CD14-positive monocyte (primary cell): ENCODE measurements at regions not wholly inside any gene's neighbourhood (a gene's known extent, or its start where the extent isn't known, plus 50 kb on each side); places are given as distances from the start of the nearest gene placed in this dataset.
A peak's percentile ranks its signal among the peaks of the same experiment; 100 is the strongest.

Experiments used
- DNase-seq, 3 donors: peaks; one replicate each; pipeline ENCODE4 v3.0.0-alpha.2; 2011 to 2022
- H2AFZ ChIP-seq: 2 replicates; pipeline ENCODE4 v1.6.0; 2012; ENCODE audit warnings: mild to moderate bottlenecking, low read depth, low read length, inconsistent platforms; ENCODE audit not compliant: insufficient read depth, poor library complexity, severe bottlenecking
- H3K27ac ChIP-seq, 2 donors: 1 replicate in 1 of 2; 2 replicates in 1 of 2; pipeline ENCODE4 v1.5.1; 2012 to 2013; ENCODE audit warnings: low read length in 2 of 2, control low read depth in 1 of 2, inconsistent platforms in 1 of 2, low read depth in 1 of 2, mild to moderate bottlenecking in 1 of 2
- H3K27me3 ChIP-seq, 2 donors: one replicate each; pipeline versions ENCODE4 v1.6.0 to v1.6.1; 2011 to 2013; ENCODE audit warnings: low read length in 2 of 2; ENCODE audit not compliant: control insufficient read depth in 2 of 2, insufficient read depth in 2 of 2
- H3K36me3 ChIP-seq, 2 donors: replicated peaks in 1 of 2; 1 replicate in 1 of 2; 2 replicates in 1 of 2; pipeline versions ENCODE4 v1.5.1 to v1.6.1; 2012 to 2013; ENCODE audit warnings: low read length in 2 of 2, control low read depth in 1 of 2, inconsistent platforms in 1 of 2, mild to moderate bottlenecking in 1 of 2; ENCODE audit not compliant: insufficient read depth in 2 of 2, control insufficient read depth in 1 of 2
- H3K4me1 ChIP-seq, 2 donors: 1 replicate in 1 of 2; 2 replicates in 1 of 2; pipeline versions ENCODE4 v1.5.1 to v1.6.1; 2012 to 2013; ENCODE audit warnings: low read length in 2 of 2, control low read depth in 1 of 2, inconsistent platforms in 1 of 2, mild to moderate bottlenecking in 1 of 2, moderate library complexity in 1 of 2; ENCODE audit not compliant: insufficient read depth in 2 of 2, control insufficient read depth in 1 of 2
- H3K4me2 ChIP-seq: replicated peaks from 2 replicates; pipeline ENCODE3; 2012; ENCODE audit warnings: low read length, moderate library complexity, mild to moderate bottlenecking; ENCODE audit not compliant: poor library complexity, severe bottlenecking; ENCODE audit errors: extremely low read depth
- H3K4me3 ChIP-seq, 3 experiments: fragments of 200-600 bp in 1 of 3; sonication (generic) in 1 of 3; replicated peaks in 1 of 3; 1 replicate in 2 of 3; 2 replicates in 1 of 3; pipeline ENCODE4 v1.5.1; 2011 to 2013; ENCODE audit warnings: low read length in 3 of 3, mild to moderate bottlenecking in 3 of 3, control low read depth in 2 of 3, low read depth in 2 of 3, inconsistent platforms in 1 of 3, moderate library complexity in 1 of 3
- H3K79me2 ChIP-seq: 2 replicates; pipeline ENCODE4 v1.6.0; 2012; ENCODE audit warnings: mild to moderate bottlenecking, control low read depth, inconsistent platforms, low read length, moderate library complexity; ENCODE audit not compliant: insufficient read depth
- H3K9ac ChIP-seq: 2 replicates; pipeline ENCODE4 v1.6.0; 2017; ENCODE audit warnings: low read length, mild to moderate bottlenecking; ENCODE audit not compliant: insufficient read depth, poor library complexity, severe bottlenecking
- H3K9me3 ChIP-seq, 2 donors: replicated peaks in 1 of 2; 1 replicate in 1 of 2; 2 replicates in 1 of 2; pipeline versions ENCODE4 v1.5.1 to v1.6.1; 2012 to 2013; ENCODE audit warnings: low read length in 2 of 2, control low read depth in 1 of 2; ENCODE audit not compliant: control insufficient read depth in 1 of 2, insufficient read depth in 1 of 2
- H4K20me1 ChIP-seq: 2 replicates; pipeline ENCODE4 v1.6.0; 2012; ENCODE audit warnings: mild to moderate bottlenecking, low read length, control low read depth, moderate library complexity; ENCODE audit not compliant: insufficient read depth
- H3K27ac Mint-ChIP-seq, 7 donors: one replicate each; pipeline ENCODE4 v1.8.0; 2020; ENCODE audit warnings: mild to moderate bottlenecking in 7 of 7, mixed read lengths in 7 of 7, moderate library complexity in 6 of 7, inconsistent platforms in 2 of 7
- H3K27me3 Mint-ChIP-seq, 3 donors: one replicate each; pipeline ENCODE4 v1.8.0; 2021 to 2022; ENCODE audit warnings: low read depth in 3 of 3, mild to moderate bottlenecking in 3 of 3, mixed read lengths in 3 of 3, moderate library complexity in 3 of 3, inconsistent platforms in 1 of 3
- H3K36me3 Mint-ChIP-seq, 2 donors: one replicate each; pipeline ENCODE4 v1.8.0; 2020; ENCODE audit warnings: mixed read lengths in 2 of 2, inconsistent platforms in 1 of 2, mild to moderate bottlenecking in 1 of 2
- H3K4me1 Mint-ChIP-seq: one replicate; pipeline ENCODE4 v1.8.0; 2020; ENCODE audit warnings: mild to moderate bottlenecking, mixed read lengths
- H3K4me3 Mint-ChIP-seq, 2 donors: one replicate each; pipeline ENCODE4 v1.8.0; 2020; ENCODE audit warnings: mild to moderate bottlenecking in 2 of 2, mixed read lengths in 2 of 2, moderate library complexity in 1 of 2
- H3K9me3 Mint-ChIP-seq, 7 donors: one replicate each; pipeline ENCODE4 v1.8.0; 2020 to 2022; ENCODE audit warnings: mixed read lengths in 7 of 7, mild to moderate bottlenecking in 6 of 7, moderate library complexity in 6 of 7, inconsistent platforms in 2 of 7
- CTCF ChIP-seq: fragments of 200-600 bp; IDR thresholded peaks from one replicate; pipeline ENCODE4 v1.8.0; 2022; ENCODE audit warnings: antibody characterized with exemption, mild to moderate bottlenecking
- WGBS: methylation state at CpG from one replicate; pipeline ENCODE4 v1.1.5; 2013; ENCODE audit warnings: missing lambda C conversion rate; ENCODE audit not compliant: insufficient coverage; 5-methylcytosine and 5-hydroxymethylcytosine counted together
- intact Hi-C, 2 donors: fragments of 100-400 bp; cut with micrococcal nuclease; formaldehyde crosslinking; loops; one replicate each; pipeline versions ENCODE4 v1.15.0 to v1.15.1; 2023

GRCh38 chr3:105157067-105157765 lies 209.5 kb upstream of the ALCAM start:
- DNase-seq: no peak
- Histone ChIP-seq H3K9ac (no peak overlapping the region), H2AFZ (no peak overlapping the region), H3K79me2 (no peaks in the 10 kb centered on the region), H3K4me1 (peaks cover 8 to 15% of the 10 kb centered on the region in 2 donors), H3K36me3 (no peaks in the 10 kb centered on the region), H3K4me3 (no peak overlapping the region), H3K27me3 (no peaks in the 10 kb centered on the region), H4K20me1 (no peaks in the 10 kb centered on the region), H3K27ac (no peak overlapping the region), H3K9me3 (no peaks in the 10 kb centered on the region), H3K4me2 (no peak overlapping the region)
- Mint-ChIP-seq H3K27ac (peak overlapping the region in 2 of 7 donors; percentile 35 to 41), H3K4me1 (peaks cover 8% of the 10 kb centered on the region), H3K9me3 (peaks cover 0 to 2% (median 0%) of the 10 kb centered on the region in 7 donors), H3K36me3 (no peaks in the 10 kb centered on the region), H3K27me3 (peaks cover 0 to 2% (median 0%) of the 10 kb centered on the region in 3 donors), H3K4me3 (no peak overlapping the region)
- intact Hi-C loops: no loop called here
- TF ChIP-seq CTCF: no peak
- no CpG with 5 or more reads among the region's 5 CpGs for WGBS

- Histone ChIP-seq H3K27ac (peak overlapping the region in 1 of 2 donors; percentile 9), H3K9ac (no peak overlapping the region), H4K20me1 (no peaks in the 10 kb centered on the region), H3K4me2 (peak overlapping the region; percentile 23), H3K9me3 (no peaks in the 10 kb centered on the region), H3K4me1 (peaks cover 8 to 15% of the 10 kb centered on the region in 2 donors), H3K27me3 (no peaks in the 10 kb centered on the region), H3K4me3 (no peak overlapping the region), H2AFZ (no peak overlapping the region), H3K79me2 (no peaks in the 10 kb centered on the region), H3K36me3 (no peaks in the 10 kb centered on the region)
- H3K4me3 Mint-ChIP-seq: no peak overlapping the region
- no peak for DNase-seq
- H3K9me3 Mint-ChIP-seq: peaks cover 0 to 2% (median 0%) of the 10 kb centered on the region in 7 donors
- H3K27me3 Mint-ChIP-seq: peaks cover 0 to 2% (median 0%) of the 10 kb centered on the region in 3 donors
- H3K4me1 Mint-ChIP-seq: peaks cover 8% of the 10 kb centered on the region
- no peaks in the 10 kb centered on the region for H3K36me3 Mint-ChIP-seq
- 80% methylated on average over 1 of the region's 3 CpGs for WGBS
- H3K27ac Mint-ChIP-seq: peak overlapping the region in 2 of 7 donors; percentile 41 to 74
- intact Hi-C loops: no loop called here
- TF ChIP-seq CTCF: no peak
These were observed 209.0 kb upstream of the ALCAM start for GRCh38 chr3:105157766-105158085.
